NT2/D1 (cell line): ENCODE measurements at regions not wholly inside any gene's neighbourhood (a gene's known extent, or its start where the extent isn't known, plus 50 kb on each side); places are given as distances from the start of the nearest gene placed in this dataset.
A peak's percentile ranks its signal among the peaks of the same experiment; 100 is the strongest.

ENCODE experiments used
- DNase-seq: peaks from one replicate; pipeline ENCODE4 v3.0.0-alpha.2; 2011; ENCODE audit warnings: low read depth, low spot score
- H3K27me3 ChIP-seq: 2 replicates; pipeline ENCODE4 v1.6.0; 2011; ENCODE audit warnings: mild to moderate bottlenecking; ENCODE audit not compliant: insufficient read length, insufficient read depth
- H3K36me3 ChIP-seq: 2 replicates; pipeline ENCODE4 v1.6.1; 2011; ENCODE audit warnings: mild to moderate bottlenecking, low read length, mixed read lengths; ENCODE audit not compliant: insufficient read depth, insufficient read length
- H3K4me1 ChIP-seq: 2 replicates; pipeline ENCODE4 v1.5.1; 2011; ENCODE audit not compliant: insufficient read depth, insufficient read length
- H3K4me3 ChIP-seq: 2 replicates; pipeline ENCODE4 v1.5.1; 2011; ENCODE audit warnings: low read depth; ENCODE audit not compliant: insufficient read length
- H3K9ac ChIP-seq: 2 replicates; pipeline ENCODE4 v1.6.0; 2011; ENCODE audit warnings: low read depth; ENCODE audit not compliant: insufficient read length
- H3K9me3 ChIP-seq: 2 replicates; pipeline ENCODE4 v1.5.1; 2011; ENCODE audit warnings: mild to moderate bottlenecking, low read length; ENCODE audit not compliant: insufficient read depth
- SUZ12 ChIP-seq: IDR thresholded peaks from 2 replicates; pipeline ENCODE4 v1.6.1; 2011; ENCODE audit not compliant: insufficient read length, insufficient read depth; ENCODE audit errors: extremely low read depth
- YY1 ChIP-seq: IDR thresholded peaks from 2 replicates; pipeline ENCODE4 v1.6.1; 2011; ENCODE audit not compliant: insufficient read length, insufficient read depth
- ZNF274 ChIP-seq: IDR thresholded peaks from 2 replicates; pipeline ENCODE4 v1.6.1; 2011; ENCODE audit warnings: mild to moderate bottlenecking, low read depth, low read length

GRCh38 chr1:104761961-104762570 lies 1012.4 kb downstream of the AMY1C start:
- Histone ChIP-seq H3K9me3 (no peaks in the 10 kb centered on the region), H3K36me3 (no peaks in the 10 kb centered on the region), H3K9ac (no peak overlapping the region), H3K4me1 (no peaks in the 10 kb centered on the region), H3K4me3 (no peak overlapping the region), H3K27me3 (no peaks in the 10 kb centered on the region)
- no peak for DNase-seq
- TF ChIP-seq SUZ12 (no peak), YY1 (no peak), ZNF274 (no peak)

DNA sequence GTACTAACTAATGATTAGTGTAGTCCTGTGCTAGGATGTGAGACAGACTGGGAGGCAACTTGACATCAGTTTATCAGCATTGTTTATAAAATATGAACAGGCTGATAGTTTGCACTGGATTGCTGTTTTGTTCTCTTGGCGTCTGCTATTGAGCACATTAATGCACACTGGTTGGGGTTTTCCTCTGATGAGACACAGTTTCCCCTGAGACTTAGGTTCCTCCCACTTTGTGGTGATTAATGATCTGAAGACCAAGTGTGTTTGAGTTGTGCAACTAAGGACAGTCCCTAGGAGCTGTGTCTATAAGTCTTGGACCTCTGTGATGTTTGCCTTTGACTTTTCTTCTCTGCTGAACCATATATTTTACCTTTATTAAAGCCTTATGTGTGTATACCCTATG lies 1015.4 kb downstream of the AMY1C start:
- Histone ChIP-seq H3K36me3 (no peaks in the 10 kb centered on the region), H3K4me1 (no peaks in the 10 kb centered on the region), H3K9ac (no peak overlapping the region)

DNA sequence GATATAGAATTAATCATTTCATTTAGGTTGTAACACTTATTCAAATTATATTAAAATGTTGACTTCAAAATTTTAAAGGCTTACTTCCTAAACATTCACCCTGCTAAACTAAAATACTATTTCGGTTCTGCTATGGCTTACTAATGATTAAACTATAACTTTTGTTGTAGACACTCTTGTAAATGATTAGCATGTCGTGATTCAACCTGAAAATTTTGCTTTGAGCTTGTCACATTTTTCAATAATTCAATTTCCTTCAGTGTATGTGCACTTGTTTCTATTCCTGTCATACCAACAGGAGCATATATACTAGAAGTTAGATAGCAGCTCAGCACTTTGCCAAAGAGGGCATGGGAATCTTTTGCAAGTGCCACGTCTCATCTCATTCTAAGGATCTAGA lies 1018.8 kb downstream of the AMY1C start:
- TF ChIP-seq YY1 (no peak), ZNF274 (no peak), SUZ12 (no peak)
- H3K9ac ChIP-seq: no peak overlapping the region
- no peaks in the 10 kb centered on the region for H3K9me3 ChIP-seq
- H3K27me3 ChIP-seq: no peaks in the 10 kb centered on the region
- no peak for DNase-seq
- no peaks in the 10 kb centered on the region for H3K36me3 ChIP-seq
- no peak overlapping the region for H3K4me3 ChIP-seq
- no peaks in the 10 kb centered on the region for H3K4me1 ChIP-seq

More for the DNA sequence above, 1015.4 kb downstream of the AMY1C start:
- Histone ChIP-seq H3K27me3 (no peaks in the 10 kb centered on the region), H3K4me3 (no peak overlapping the region), H3K9me3 (no peaks in the 10 kb centered on the region)
- DNase-seq: no peak
- TF ChIP-seq ZNF274 (no peak), YY1 (no peak), SUZ12 (no peak)

- Histone ChIP-seq H3K9me3 (no peaks in the 10 kb centered on the region), H3K27me3 (no peaks in the 10 kb centered on the region)
- DNase-seq: peak; percentile 13
Measured at GRCh38 chr1:104780470-104781078, 1030.9 kb downstream of the AMY1C start.

GRCh38 chr1:104785575-104786187 lies 1036.0 kb downstream of the AMY1C start:
- Histone ChIP-seq H3K4me1 (no peaks in the 10 kb centered on the region), H3K27me3 (no peaks in the 10 kb centered on the region), H3K4me3 (no peak overlapping the region), H3K9me3 (peaks cover 8% of the 10 kb centered on the region; the same call in 1 of the 2 replicates), H3K9ac (no peak overlapping the region), H3K36me3 (no peaks in the 10 kb centered on the region)
- DNase-seq: no peak
- TF ChIP-seq ZNF274 (no peak), YY1 (no peak)

More at GRCh38 chr1:104780470-104781078, 1030.9 kb downstream of the AMY1C start:
- Histone ChIP-seq H3K36me3 (no peaks in the 10 kb centered on the region), H3K4me3 (no peak overlapping the region), H3K4me1 (no peaks in the 10 kb centered on the region), H3K9ac (no peak overlapping the region)
- no peak for TF ChIP-seq ZNF274
- no peak for TF ChIP-seq SUZ12
- TF ChIP-seq YY1: no peak

- Histone ChIP-seq H3K36me3 (no peaks in the 10 kb centered on the region), H3K27me3 (no peaks in the 10 kb centered on the region), H3K4me1 (no peaks in the 10 kb centered on the region), H3K4me3 (no peak overlapping the region), H3K9ac (no peak overlapping the region), H3K9me3 (peaks cover 8% of the 10 kb centered on the region; the same call in 1 of the 2 replicates)
- TF ChIP-seq YY1 (no peak), ZNF274 (no peak), SUZ12 (no peak)
- no peak for DNase-seq
Measured at GRCh38 chr1:104787866-104788510, 1038.3 kb downstream of the AMY1C start.

DNA sequence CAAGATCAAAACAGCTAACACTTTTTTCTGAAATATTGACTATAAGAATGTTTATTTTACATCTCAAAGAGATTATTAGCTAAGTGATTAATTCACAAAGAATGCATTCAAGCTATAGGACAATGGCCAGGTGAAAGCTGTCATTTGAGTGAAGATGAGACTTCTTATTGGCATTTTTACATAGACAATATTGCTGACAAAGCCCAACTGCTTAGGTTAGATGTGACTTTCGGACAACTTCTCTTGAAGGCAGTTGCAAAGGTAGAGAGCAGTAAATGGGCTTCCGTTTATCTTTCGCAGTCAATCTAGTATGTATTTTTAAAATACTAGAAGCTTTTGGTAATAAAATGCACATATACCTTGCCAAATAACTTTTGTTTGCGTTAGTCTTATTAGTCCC lies 1041.3 kb downstream of the AMY1C start:
- no peak for DNase-seq

More for the DNA sequence above, 1041.3 kb downstream of the AMY1C start:
- peaks cover 8% of the 10 kb centered on the region; the same call in 1 of the 2 replicates for H3K9me3 ChIP-seq
- TF ChIP-seq YY1 (no peak), ZNF274 (no peak), SUZ12 (no peak)
- H3K36me3 ChIP-seq: no peaks in the 10 kb centered on the region
- no peaks in the 10 kb centered on the region for H3K27me3 ChIP-seq
- H3K9ac ChIP-seq: no peak overlapping the region
- no peaks in the 10 kb centered on the region for H3K4me1 ChIP-seq
- H3K4me3 ChIP-seq: no peak overlapping the region
